GM12878 (cell line): ENCODE measurements at regions not wholly inside any gene's neighbourhood (a gene's known extent, or its start where the extent isn't known, plus 50 kb on each side); places are given as distances from the start of the nearest gene placed in this dataset.

Source experiments
- CREM ChIP-seq: IDR thresholded peaks from 2 replicates; pipeline ENCODE4 v1.6.1; 2014; ENCODE audit warnings: antibody characterized with exemption, low read depth
- GABPA ChIP-seq: IDR thresholded peaks from 2 replicates; pipeline ENCODE4 v1.6.1; 2014; ENCODE audit warnings: antibody characterized with exemption, low read depth, mild to moderate bottlenecking, inconsistent platforms
- JUND ChIP-seq: IDR thresholded peaks from 2 replicates; pipeline ENCODE4 v1.6.1; 2012; ENCODE audit warnings: low read depth, mild to moderate bottlenecking, low read length, improper control_type of control experiment, moderate library complexity
- MTA3 ChIP-seq: IDR thresholded peaks from 2 replicates; pipeline ENCODE4 v1.6.1; 2012; ENCODE audit warnings: low read length, inconsistent platforms, borderline replicate concordance
- PAX5 ChIP-seq: IDR thresholded peaks from 2 replicates; pipeline ENCODE4 v1.6.1; 2011; ENCODE audit warnings: low read depth, low read length, borderline replicate concordance
- SIN3A ChIP-seq: IDR thresholded peaks from 2 replicates; pipeline ENCODE4 v1.6.1; 2012; ENCODE audit warnings: low read depth, low read length, improper control_type of control experiment
- YY1 ChIP-seq: IDR thresholded peaks from 2 replicates; pipeline ENCODE4 v1.6.1; 2011; ENCODE audit warnings: low read depth, mild to moderate bottlenecking, low read length
- TF ChIP-seq, protein P1 (sequence below), 3 experiments: IDR thresholded peaks in 2 of 3; conservative IDR thresholded peaks in 1 of 3; 2 replicates each; pipeline ENCODE4 v1.5.1; 2011; ENCODE audit warnings: low read depth in 3 of 3, low read length in 3 of 3, mild to moderate bottlenecking in 3 of 3, control low read depth in 2 of 3, moderate library complexity in 2 of 3, inconsistent platforms in 1 of 3, mixed read lengths in 1 of 3; ENCODE audit not compliant: control insufficient read depth in 2 of 3, insufficient read depth in 1 of 3; ENCODE audit errors: extremely low read depth in 1 of 3
- TF ChIP-seq, protein P2 (sequence below): fragments of 450-650 bp; IDR thresholded peaks from 2 replicates; pipeline ENCODE4 v1.6.1; 2018; ENCODE audit warnings: mild to moderate bottlenecking, low read depth, moderate library complexity; ENCODE audit not compliant: partially characterized antibody

DNA sequence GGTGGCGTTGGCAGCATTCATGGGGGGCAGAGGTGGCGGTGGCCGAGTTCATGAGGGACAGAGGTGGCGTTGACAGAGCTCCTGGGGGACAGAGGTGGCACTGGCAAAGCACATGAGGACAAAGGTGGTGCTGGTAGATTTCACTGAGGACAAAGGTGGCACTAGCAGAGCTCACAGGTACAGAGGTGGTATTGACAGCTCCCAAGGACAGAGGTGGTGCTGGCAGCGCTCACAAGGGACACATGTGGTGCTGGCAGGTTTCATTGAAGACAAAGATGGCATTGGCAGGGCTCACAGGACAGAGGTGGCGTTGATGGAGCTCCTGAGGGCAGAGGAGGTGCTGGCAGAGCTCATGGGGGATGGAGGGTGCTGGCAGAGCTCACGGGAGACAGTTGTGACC lies 425.4 kb downstream of the CTTN start:
- TF ChIP-seq, protein P1, sequence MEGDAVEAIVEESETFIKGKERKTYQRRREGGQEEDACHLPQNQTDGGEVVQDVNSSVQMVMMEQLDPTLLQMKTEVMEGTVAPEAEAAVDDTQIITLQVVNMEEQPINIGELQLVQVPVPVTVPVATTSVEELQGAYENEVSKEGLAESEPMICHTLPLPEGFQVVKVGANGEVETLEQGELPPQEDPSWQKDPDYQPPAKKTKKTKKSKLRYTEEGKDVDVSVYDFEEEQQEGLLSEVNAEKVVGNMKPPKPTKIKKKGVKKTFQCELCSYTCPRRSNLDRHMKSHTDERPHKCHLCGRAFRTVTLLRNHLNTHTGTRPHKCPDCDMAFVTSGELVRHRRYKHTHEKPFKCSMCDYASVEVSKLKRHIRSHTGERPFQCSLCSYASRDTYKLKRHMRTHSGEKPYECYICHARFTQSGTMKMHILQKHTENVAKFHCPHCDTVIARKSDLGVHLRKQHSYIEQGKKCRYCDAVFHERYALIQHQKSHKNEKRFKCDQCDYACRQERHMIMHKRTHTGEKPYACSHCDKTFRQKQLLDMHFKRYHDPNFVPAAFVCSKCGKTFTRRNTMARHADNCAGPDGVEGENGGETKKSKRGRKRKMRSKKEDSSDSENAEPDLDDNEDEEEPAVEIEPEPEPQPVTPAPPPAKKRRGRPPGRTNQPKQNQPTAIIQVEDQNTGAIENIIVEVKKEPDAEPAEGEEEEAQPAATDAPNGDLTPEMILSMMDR (IDR thresholded peaks at IDR 0.05 in 2 of 3, conservative IDR thresholded peaks at IDR 0.05 in 1 of 3; ENCODE audit: control insufficient read depth in 2 of 3, extremely low read depth in 1 of 3, insufficient read depth in 1 of 3, low read depth in 3 of 3, low read length in 3 of 3), result no peak
- no peak for TF ChIP-seq MTA3
- no peak for TF ChIP-seq JUND
- no peak for TF ChIP-seq CREM
- no peak for TF ChIP-seq YY1
- no peak for TF ChIP-seq SIN3A
- no peak for TF ChIP-seq PAX5
- no peak for TF ChIP-seq GABPA
- TF ChIP-seq, protein P2, sequence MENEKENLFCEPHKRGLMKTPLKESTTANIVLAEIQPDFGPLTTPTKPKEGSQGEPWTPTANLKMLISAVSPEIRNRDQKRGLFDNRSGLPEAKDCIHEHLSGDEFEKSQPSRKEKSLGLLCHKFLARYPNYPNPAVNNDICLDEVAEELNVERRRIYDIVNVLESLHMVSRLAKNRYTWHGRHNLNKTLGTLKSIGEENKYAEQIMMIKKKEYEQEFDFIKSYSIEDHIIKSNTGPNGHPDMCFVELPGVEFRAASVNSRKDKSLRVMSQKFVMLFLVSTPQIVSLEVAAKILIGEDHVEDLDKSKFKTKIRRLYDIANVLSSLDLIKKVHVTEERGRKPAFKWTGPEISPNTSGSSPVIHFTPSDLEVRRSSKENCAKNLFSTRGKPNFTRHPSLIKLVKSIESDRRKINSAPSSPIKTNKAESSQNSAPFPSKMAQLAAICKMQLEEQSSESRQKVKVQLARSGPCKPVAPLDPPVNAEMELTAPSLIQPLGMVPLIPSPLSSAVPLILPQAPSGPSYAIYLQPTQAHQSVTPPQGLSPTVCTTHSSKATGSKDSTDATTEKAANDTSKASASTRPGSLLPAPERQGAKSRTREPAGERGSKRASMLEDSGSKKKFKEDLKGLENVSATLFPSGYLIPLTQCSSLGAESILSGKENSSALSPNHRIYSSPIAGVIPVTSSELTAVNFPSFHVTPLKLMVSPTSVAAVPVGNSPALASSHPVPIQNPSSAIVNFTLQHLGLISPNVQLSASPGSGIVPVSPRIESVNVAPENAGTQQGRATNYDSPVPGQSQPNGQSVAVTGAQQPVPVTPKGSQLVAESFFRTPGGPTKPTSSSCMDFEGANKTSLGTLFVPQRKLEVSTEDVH, result no peak
